GM23338 (cell line): ENCODE measurements at regions not wholly inside any gene's neighbourhood (a gene's known extent, or its start where the extent isn't known, plus 50 kb on each side); places are given as distances from the start of the nearest gene placed in this dataset.

ENCODE experiments used
- ATAC-seq: fragments of 200-7000 bp; cut with Tn5 transposase; 3 replicates; pipeline ENCODE4 v1.9.1; 2020
- DNase-seq: peaks from one replicate; pipeline ENCODE4 v3.0.0-alpha.2; 2015; ENCODE audit warnings: low spot score
- H2AFZ ChIP-seq: fragments of 200-600 bp; sonication (generic); 2 replicates; pipeline ENCODE4 v1.8.0; 2016; ENCODE audit warnings: antibody characterized with exemption, mild to moderate bottlenecking, moderate library complexity
- H3F3A ChIP-seq: fragments of 200-600 bp; sonication (generic); replicated peaks from 2 replicates; pipeline ENCODE4 v1.8.0; 2017; ENCODE audit warnings: antibody characterized with exemption, mixed run types, low read depth
- H3K27ac ChIP-seq: fragments of 200-600 bp; sonication (generic); 2 replicates; pipeline ENCODE4 v1.6.1; 2016; ENCODE audit warnings: low read depth
- H3K27me3 ChIP-seq: fragments of 200-600 bp; sonication (generic); 2 replicates; pipeline ENCODE4 v1.8.0; 2016; ENCODE audit warnings: mild to moderate bottlenecking, mixed run types, moderate library complexity; ENCODE audit not compliant: insufficient read depth
- H3K36me3 ChIP-seq: fragments of 200-600 bp; sonication (generic); 2 replicates; pipeline ENCODE4 v1.8.0; 2016; ENCODE audit warnings: mild to moderate bottlenecking; ENCODE audit not compliant: insufficient read depth
- H3K4me1 ChIP-seq: fragments of 200-600 bp; sonication (generic); 2 replicates; pipeline ENCODE4 v1.8.0; 2016; ENCODE audit warnings: mild to moderate bottlenecking, moderate library complexity; ENCODE audit not compliant: insufficient read depth
- H3K4me2 ChIP-seq: fragments of 200-600 bp; sonication (generic); 2 replicates; pipeline ENCODE4 v1.7.1; 2017; ENCODE audit warnings: mixed run types
- H3K4me3 ChIP-seq: fragments of 200-600 bp; sonication (generic); 2 replicates; pipeline ENCODE4 v1.6.1; 2016; ENCODE audit warnings: mixed run types
- H3K79me2 ChIP-seq: fragments of 200-600 bp; sonication (generic); replicated peaks from 2 replicates; pipeline ENCODE4 v1.8.0; 2017; ENCODE audit warnings: mild to moderate bottlenecking; ENCODE audit not compliant: insufficient read depth
- H3K9me2 ChIP-seq: fragments of 200-600 bp; sonication (generic); 2 replicates; pipeline ENCODE4 v1.8.0; 2017; ENCODE audit not compliant: insufficient read depth
- H4K20me1 ChIP-seq: fragments of 200-600 bp; sonication (generic); replicated peaks from 2 replicates; pipeline ENCODE4 v1.8.0; 2017; ENCODE audit warnings: mild to moderate bottlenecking; ENCODE audit not compliant: insufficient read depth
- H3K27ac Mint-ChIP-seq: 2 replicates; pipeline ENCODE4 v1.8.0; 2020; ENCODE audit warnings: inconsistent platforms, mild to moderate bottlenecking, moderate library complexity, mixed read lengths
- H3K27me3 Mint-ChIP-seq: 3 replicates; pipeline ENCODE4 v1.8.0; 2022; ENCODE audit warnings: low read depth, mild to moderate bottlenecking, moderate library complexity, mixed read lengths, inconsistent platforms; ENCODE audit not compliant: insufficient read depth, poor library complexity
- H3K36me3 Mint-ChIP-seq: 3 replicates; pipeline ENCODE4 v1.8.0; 2021; ENCODE audit warnings: low read depth, mild to moderate bottlenecking, inconsistent platforms, moderate library complexity, mixed read lengths
- H3K4me1 Mint-ChIP-seq: 3 replicates; pipeline ENCODE4 v1.8.0; 2020; ENCODE audit warnings: mild to moderate bottlenecking, inconsistent platforms, mixed read lengths
- H3K4me3 Mint-ChIP-seq: 3 replicates; pipeline ENCODE4 v1.8.0; 2021; ENCODE audit warnings: moderate library complexity, mild to moderate bottlenecking, inconsistent platforms, mixed read lengths
- H3K9me3 Mint-ChIP-seq: 3 replicates; pipeline ENCODE4 v1.8.0; 2020; ENCODE audit warnings: moderate library complexity, mild to moderate bottlenecking, inconsistent platforms, mixed read lengths
- EZH2 ChIP-seq: fragments of 200-600 bp; sonication (generic); IDR thresholded peaks from one replicate; pipeline ENCODE4 v1.8.0; 2017; ENCODE audit warnings: antibody characterized with exemption, mild to moderate bottlenecking, low read depth; ENCODE audit not compliant: unreplicated experiment
- NANOG ChIP-seq: IDR thresholded peaks from 2 replicates; pipeline ENCODE4 v1.6.1; 2016; ENCODE audit warnings: antibody characterized with exemption, borderline replicate concordance
- STAT1 ChIP-seq: IDR thresholded peaks from one replicate; pipeline ENCODE4 v1.6.1; 2016; ENCODE audit warnings: antibody characterized with exemption; ENCODE audit not compliant: unreplicated experiment
- ZNF114 ChIP-seq: fragments of 250-450 bp; sonication (Bioruptor Pico); IDR thresholded peaks from 2 replicates; pipeline ENCODE4 v1.5.0; 2020; ENCODE audit warnings: mild to moderate bottlenecking, moderate library complexity
- ZNF331 ChIP-seq: fragments of 250-450 bp; sonication (Bioruptor Pico); IDR thresholded peaks from 2 replicates; pipeline ENCODE4 v1.5.0; 2020; ENCODE audit warnings: low read depth, mild to moderate bottlenecking, moderate library complexity
- ZNF462 ChIP-seq: fragments of 250-450 bp; sonication (Bioruptor Pico); IDR thresholded peaks from 2 replicates; pipeline ENCODE4 v1.5.0; 2020; ENCODE audit warnings: mild to moderate bottlenecking, moderate library complexity
- TF ChIP-seq, protein P1 (sequence below): IDR thresholded peaks from 2 replicates; pipeline ENCODE4 v1.6.1; 2016; ENCODE audit warnings: antibody characterized with exemption

DNA sequence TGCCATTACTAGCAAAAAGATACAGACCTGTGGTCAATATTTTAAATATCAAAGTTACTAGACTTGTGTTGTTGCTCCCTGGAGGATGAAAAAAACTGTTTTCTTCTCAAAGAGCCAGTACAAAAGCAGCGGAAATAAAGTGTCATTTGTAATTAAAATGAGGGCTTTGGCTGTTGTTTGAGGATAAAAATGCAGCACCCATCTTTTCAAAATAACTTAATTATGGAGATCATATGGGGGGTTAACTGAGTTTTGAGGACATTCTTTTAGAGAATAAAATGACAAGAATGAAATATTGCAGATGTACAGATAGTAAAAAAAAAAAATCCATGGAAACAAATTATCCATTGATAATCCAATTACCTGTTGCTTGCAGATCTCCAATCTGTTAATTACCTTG lies 1484.4 kb downstream of the LRRC4C start:
- Histone ChIP-seq H3K27me3 (no peaks in the 10 kb centered on the region), H3K9me2 (no peaks in the 10 kb centered on the region), H3F3A (no peaks in the 10 kb centered on the region), H3K79me2 (no peaks in the 10 kb centered on the region), H2AFZ (no peak overlapping the region), H3K27ac (no peak overlapping the region), H3K36me3 (no peaks in the 10 kb centered on the region), H3K4me3 (no peak overlapping the region), H3K4me1 (peaks cover 5% of the 10 kb centered on the region; the same call in 1 of the 2 replicates), H3K4me2 (no peak overlapping the region), H4K20me1 (no peaks in the 10 kb centered on the region)
- H3K4me1 Mint-ChIP-seq, result peaks cover 7% of the 10 kb centered on the region; the same call in 2 of the 3 replicates
- H3K27ac Mint-ChIP-seq, result no peak overlapping the region
- no peaks in the 10 kb centered on the region for H3K27me3 Mint-ChIP-seq
- H3K36me3 Mint-ChIP-seq, result no peaks in the 10 kb centered on the region
- TF ChIP-seq, protein P1, sequence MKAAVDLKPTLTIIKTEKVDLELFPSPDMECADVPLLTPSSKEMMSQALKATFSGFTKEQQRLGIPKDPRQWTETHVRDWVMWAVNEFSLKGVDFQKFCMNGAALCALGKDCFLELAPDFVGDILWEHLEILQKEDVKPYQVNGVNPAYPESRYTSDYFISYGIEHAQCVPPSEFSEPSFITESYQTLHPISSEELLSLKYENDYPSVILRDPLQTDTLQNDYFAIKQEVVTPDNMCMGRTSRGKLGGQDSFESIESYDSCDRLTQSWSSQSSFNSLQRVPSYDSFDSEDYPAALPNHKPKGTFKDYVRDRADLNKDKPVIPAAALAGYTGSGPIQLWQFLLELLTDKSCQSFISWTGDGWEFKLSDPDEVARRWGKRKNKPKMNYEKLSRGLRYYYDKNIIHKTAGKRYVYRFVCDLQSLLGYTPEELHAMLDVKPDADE, result no peak
- TF ChIP-seq NANOG, result no peak
- TF ChIP-seq ZNF114 (CRISPR knock-in tag), result no peak
- no peak for TF ChIP-seq STAT1
- no peak for TF ChIP-seq ZNF331 (CRISPR knock-in tag)
- TF ChIP-seq EZH2, result no peak
- H3K9me3 Mint-ChIP-seq, result no peaks in the 10 kb centered on the region
- no peak for DNase-seq
- H3K4me3 Mint-ChIP-seq, result no peak overlapping the region
- no peak for ATAC-seq

GRCh38 chr11:39972461-39972860 lies 1487.0 kb downstream of the LRRC4C start:
- no peak for ATAC-seq
- no peak for DNase-seq
- H2AFZ ChIP-seq, result no peak overlapping the region
- Mint-ChIP-seq H3K4me3 (no peak overlapping the region), H3K36me3 (no peaks in the 10 kb centered on the region), H3K9me3 (no peaks in the 10 kb centered on the region), H3K27ac (no peak overlapping the region), H3K27me3 (no peaks in the 10 kb centered on the region), H3K4me1 (peaks cover 7% of the 10 kb centered on the region; the same call in 2 of the 3 replicates)
- H3F3A ChIP-seq, result no peaks in the 10 kb centered on the region
- no peak overlapping the region for H3K4me3 ChIP-seq
- TF ChIP-seq ZNF462, result no peak
- H3K4me2 ChIP-seq, result no peak overlapping the region
- peaks cover 5% of the 10 kb centered on the region; the same call in 1 of the 2 replicates for H3K4me1 ChIP-seq
- no peak overlapping the region for H3K27ac ChIP-seq
- H4K20me1 ChIP-seq, result no peaks in the 10 kb centered on the region
- no peaks in the 10 kb centered on the region for H3K79me2 ChIP-seq
- no peaks in the 10 kb centered on the region for H3K9me2 ChIP-seq
- H3K27me3 ChIP-seq, result no peaks in the 10 kb centered on the region
- no peaks in the 10 kb centered on the region for H3K36me3 ChIP-seq
